ENCODE measurements at regions not wholly inside any gene's neighbourhood (a gene's known extent, or its start where the extent isn't known, plus 50 kb on each side); places are given as distances from the start of the nearest gene placed in this dataset.

DNA sequence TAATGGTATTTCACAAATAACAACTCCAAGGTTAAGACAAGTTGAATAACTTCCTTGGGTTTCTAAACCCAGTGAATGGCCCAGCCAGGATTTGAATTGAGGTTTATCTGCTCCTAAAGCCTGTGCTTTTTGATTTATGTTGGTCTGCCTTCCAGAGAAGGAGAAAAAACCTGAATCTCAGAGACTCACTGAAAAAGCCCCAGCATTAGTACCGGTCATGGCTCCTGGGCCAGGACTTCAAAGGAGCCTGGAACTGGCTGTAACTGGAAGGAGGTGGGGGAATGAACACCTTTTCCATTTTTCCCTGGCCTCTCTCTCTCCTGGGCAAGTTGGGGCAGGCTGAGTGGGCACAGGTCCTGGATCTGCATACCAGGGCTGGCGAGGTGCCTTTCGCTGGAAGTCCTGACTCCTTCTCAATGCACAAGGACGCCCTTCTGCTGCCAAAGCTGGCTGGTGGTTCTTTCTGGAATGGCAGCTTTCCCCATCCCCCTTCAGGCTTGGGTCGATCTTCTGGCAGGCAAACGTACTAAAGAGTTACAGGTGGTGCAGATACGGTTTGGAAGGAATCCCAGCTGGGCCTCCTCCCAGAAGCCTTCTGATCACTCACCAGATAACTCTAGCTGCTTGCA lies 268.2 kb downstream of the PTEN start:
- no peak for TF ChIP-seq POLR2A (IDR thresholded peaks at IDR 0.05; ENCODE audit: low read length)
- no peak for TF ChIP-seq GATA1 (IDR thresholded peaks at IDR 0.05; ENCODE audit: low read depth, low read length)

All from erythroblast (primary cell).